Hematopoietic multipotent progenitor cell treated with erythropoietin and hydrocortisone succinate and interleukin-3 and kit ligand, for 17 days (in vitro differentiated cells): ENCODE measurements at regions not wholly inside any gene's neighbourhood (a gene's known extent, or its start where the extent isn't known, plus 50 kb on each side); places are given as distances from the start of the nearest gene placed in this dataset.
"Not testable (repeated sequence)": the region's sequence is repeated elsewhere in the genome, so short reads cannot be mapped to it uniquely, and the experiment has no call there.

Experiments
- DNase-seq: peaks from one replicate; pipeline ENCODE4 v3.0.0-alpha.2; 2015; ENCODE audit warnings: low spot score

GRCh38 chr3:187997946-187998561, 155.9 kb upstream of the LPP start:
- DNase-seq: no peak

GRCh38 chr3:187998611-187999010, 155.3 kb upstream of the LPP start:
- no peak for DNase-seq

- DNase-seq: no peak
Measured at GRCh38 chr3:187999821-188000220, 154.1 kb upstream of the LPP start.

GRCh38 chr3:188000361-188000861, 153.5 kb upstream of the LPP start:
- no peak for DNase-seq

- no peak for DNase-seq
Measured at GRCh38 chr3:188001093-188001492, 152.9 kb upstream of the LPP start.

- no peak for DNase-seq
Measured at GRCh38 chr3:188001926-188002325, 152.0 kb upstream of the LPP start.

- no peak for DNase-seq
Measured at GRCh38 chr3:188002626-188003138, 151.3 kb upstream of the LPP start.

- no peak for DNase-seq
Measured at GRCh38 chr3:188003188-188004171, 150.5 kb upstream of the LPP start.

GRCh38 chr3:188006726-188007393, 147.1 kb upstream of the LPP start:
- DNase-seq: no peak

- DNase-seq: no peak
Measured at GRCh38 chr3:188007897-188008296, 146.1 kb upstream of the LPP start.

GRCh38 chr3:188008582-188009213, 145.3 kb upstream of the LPP start:
- no peak for DNase-seq

GRCh38 chr3:188010478-188010877, 143.5 kb upstream of the LPP start:
- DNase-seq: no peak

- DNase-seq: no peak
Measured at GRCh38 chr3:188019727-188020126, 134.2 kb upstream of the LPP start.

- DNase-seq: no peak
Measured at GRCh38 chr3:188021041-188021440, 132.9 kb upstream of the LPP start.

GRCh38 chr3:188021502-188022040, 132.4 kb upstream of the LPP start:
- DNase-seq: no peak

- not testable (repeated sequence) for DNase-seq
Measured at GRCh38 chr3:188022902-188023301, 131.1 kb upstream of the LPP start.

GRCh38 chr3:188025555-188025954, 128.4 kb upstream of the LPP start:
- no peak for DNase-seq

GRCh38 chr3:188026191-188026968, 127.6 kb upstream of the LPP start:
- no peak for DNase-seq

- DNase-seq: no peak
Measured at GRCh38 chr3:188031121-188031520, 122.8 kb upstream of the LPP start.

- no peak for DNase-seq
Measured at GRCh38 chr3:188034989-188035388, 119.0 kb upstream of the LPP start.
